ENCODE measurements at regions not wholly inside any gene's neighbourhood (a gene's known extent, or its start where the extent isn't known, plus 50 kb on each side); places are given as distances from the start of the nearest gene placed in this dataset.

DNA sequence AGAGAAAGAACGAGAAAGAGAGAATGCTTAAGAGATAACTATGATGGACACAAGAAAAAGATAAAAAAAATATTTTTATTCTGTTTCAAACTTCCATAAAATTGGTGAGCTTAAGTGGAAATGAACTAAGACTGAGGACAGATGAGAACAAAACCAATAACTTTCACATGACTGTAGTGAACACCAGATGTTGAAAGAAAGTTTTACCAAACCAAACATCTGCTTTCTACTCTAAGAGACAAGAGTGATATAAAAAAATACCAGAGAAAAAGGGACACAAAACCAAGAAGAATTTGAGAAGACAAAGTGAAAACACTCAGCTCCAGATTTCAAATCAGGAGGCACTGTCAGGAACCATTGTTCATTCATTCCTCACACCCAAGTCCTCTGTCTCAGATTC is 147.9 kb downstream of the IMPG2 start:
- H3K4me3 ChIP-seq, result no peak overlapping the region
- no peak overlapping the region for H3K27ac ChIP-seq

DNA sequence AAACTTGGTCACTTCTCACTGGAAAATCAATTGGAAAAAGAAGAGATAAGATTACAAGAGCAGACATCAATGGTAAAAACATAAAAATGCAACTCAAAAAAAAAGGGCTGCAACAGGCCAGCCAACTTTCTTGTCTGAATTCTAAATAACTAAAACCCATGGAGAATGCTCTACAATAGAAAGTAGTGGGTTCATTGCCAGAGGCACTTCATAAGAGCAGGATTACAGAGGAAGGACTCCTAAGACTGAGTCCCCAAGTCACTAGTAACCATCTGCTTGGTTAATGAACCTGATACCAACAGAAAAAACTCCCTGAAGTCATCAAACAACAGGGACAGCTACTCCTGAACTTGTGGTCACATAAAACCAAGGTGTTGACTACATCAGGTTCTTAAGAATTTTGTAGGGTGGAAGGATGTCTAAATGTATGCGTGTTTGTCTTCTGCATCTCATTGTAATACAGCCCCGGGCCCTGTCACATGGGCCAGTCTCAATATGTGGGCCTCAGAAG is 148.6 kb downstream of the IMPG2 start:
- no peak overlapping the region for H3K4me3 ChIP-seq
- H3K27ac ChIP-seq, result peak overlapping the region in 1 of 21 experiments; percentile 43

DNA sequence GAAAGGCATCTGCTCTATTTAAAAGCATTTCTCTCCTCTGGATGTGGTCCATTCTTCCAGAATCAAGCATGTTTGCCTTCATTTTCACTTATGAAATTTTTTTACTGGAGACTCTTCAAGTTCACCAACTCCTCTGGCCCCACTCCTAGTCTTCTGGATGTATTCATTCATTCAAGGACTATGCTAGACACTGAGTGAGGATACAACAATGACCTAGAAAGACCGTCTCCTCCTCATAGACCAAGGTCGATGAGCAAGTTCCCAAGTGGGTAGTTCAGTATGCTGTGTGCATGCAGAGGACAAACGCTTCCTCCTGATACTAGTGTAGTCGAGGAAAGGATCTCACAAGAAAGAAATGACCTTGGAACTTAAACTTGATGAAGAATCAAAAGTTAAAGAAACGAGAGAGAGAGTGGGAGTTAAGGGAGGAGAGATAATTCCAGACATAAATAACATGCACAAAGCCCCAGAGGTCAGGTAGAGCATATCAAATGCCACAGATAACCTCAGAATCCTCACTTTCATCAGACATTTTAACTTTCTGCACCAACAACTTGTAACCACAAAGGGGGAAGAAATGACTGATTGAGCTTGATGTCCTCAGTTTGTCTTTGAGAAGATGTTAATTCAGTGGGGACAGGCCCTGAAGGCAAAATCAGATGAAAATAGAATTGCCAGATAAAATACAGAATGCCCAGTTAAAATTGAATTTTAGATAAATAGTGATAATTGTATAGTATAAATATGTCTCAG is 149.4 kb downstream of the IMPG2 start:
- Histone ChIP-seq H3K4me3 (no peak overlapping the region), H3K27ac (no peak overlapping the region)

DNA sequence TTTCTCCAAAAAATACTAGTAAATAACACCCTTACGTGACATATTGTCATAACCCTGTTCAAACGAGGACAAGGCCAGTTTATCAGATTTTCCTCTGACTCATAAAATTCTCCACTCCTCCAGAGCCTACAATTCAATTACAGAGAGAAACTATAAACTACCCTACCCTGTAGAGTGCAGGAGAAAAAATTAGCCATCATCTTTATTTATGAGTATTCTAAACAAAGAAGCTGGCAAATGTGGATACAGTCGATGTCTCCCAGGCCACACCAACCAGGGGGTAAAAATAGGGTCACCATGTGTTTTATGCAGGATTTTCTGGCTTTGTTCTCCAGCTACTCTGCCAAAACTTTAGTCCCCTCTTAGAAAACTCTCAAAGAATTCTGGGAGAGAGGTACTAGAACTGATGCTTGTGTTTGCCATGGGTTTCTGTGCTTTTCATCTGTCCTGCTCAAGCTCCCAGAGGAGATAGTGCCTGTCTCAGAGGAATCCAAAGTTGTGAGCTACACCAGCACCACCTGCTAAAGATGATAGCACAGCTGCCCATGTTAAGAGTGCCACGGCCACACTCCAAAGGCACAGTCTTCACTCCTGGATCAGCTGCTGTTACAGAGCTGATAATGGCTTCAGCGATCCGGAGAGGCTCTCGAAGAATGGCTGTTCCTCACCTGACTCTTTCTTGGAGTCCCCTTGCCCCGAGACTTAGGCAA is 150.2 kb downstream of the IMPG2 start:
- H3K27ac ChIP-seq, result no peak overlapping the region
- H3K4me3 ChIP-seq, result no peak overlapping the region

- Histone ChIP-seq H3K27ac (no peak overlapping the region), H3K4me3 (no peak overlapping the region)
Observed at GRCh38 chr3:101169516-101169915, 150.9 kb downstream of the IMPG2 start.

DNA sequence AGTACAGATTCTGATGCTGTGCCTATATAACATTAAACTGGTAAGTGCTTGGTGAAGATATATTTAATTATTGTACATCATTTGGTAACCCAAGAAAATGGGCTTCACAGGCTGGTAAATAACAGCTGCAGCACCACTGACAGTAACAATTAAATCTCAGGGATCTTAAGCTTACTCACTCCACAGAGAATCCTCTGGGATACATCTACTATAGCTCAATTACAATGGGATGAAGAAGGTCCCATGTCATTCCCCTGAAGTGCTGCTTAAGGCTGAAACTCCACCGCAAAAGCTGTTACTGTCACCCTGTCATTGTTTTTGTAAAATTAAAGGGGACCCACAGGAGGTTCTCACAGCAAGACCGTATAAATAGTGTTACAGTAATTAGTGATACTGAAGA is 153.0 kb downstream of the IMPG2 start:
- Histone ChIP-seq H3K27ac (no peak overlapping the region), H3K4me3 (no peak overlapping the region)

- Histone ChIP-seq H3K4me3 (no peak overlapping the region), H3K27ac (no peak overlapping the region)
Observed at GRCh38 chr3:101166150-101166549, 154.2 kb downstream of the IMPG2 start.

- Histone ChIP-seq H3K27ac (no peak overlapping the region), H3K4me3 (no peak overlapping the region)
Observed at GRCh38 chr3:101163554-101163953, 156.8 kb downstream of the IMPG2 start.

DNA sequence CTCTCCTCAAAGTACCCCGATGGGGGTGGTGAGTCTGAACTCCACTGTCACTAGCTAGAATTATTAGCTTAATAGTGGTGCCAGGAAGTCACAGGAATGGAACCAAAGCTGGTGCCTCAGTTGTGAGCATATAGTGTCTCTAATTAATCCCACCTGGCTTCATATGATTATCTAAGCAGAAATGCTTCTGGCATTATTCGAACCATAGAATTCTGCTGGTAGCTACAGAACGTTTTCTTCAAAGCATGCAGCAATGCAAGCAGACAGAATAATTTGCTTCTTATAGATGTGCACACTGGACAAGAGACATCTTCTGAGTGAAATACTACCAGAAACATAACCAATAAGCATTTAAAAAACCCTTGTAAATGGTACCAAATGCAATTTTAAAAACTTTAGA is 160.9 kb downstream of the IMPG2 start:
- Histone ChIP-seq H3K4me3 (no peak overlapping the region), H3K27ac (peak overlapping the region in 1 of 21 experiments; percentile 47)

GRCh38 chr3:101158374-101158773 is 162.0 kb downstream of the IMPG2 start:
- Histone ChIP-seq H3K4me3 (no peak overlapping the region), H3K27ac (no peak overlapping the region)

DNA sequence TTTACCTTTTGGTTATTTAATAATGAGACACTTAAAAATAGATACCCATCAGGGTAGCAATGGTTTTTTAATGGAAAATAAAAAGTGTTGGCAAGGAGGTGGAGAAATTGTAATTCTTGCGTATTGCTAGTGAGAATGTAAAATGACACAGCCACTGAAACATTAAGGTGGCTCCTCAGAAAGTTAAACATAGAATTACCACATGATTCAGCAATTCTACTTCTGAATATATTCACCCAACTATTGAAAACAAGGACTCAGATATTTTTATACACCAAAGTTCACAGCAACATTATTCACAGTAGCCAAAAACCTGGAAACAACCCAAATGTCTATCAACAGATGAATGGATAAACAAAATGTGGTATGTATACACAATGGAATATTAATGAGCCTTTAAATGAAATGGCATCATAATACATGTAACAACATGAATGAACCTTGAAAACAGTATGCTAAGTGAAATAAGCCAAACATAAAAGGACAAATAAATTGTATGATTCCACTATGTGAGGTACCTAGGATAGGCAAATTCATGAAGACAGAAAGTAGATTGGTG is 163.5 kb downstream of the IMPG2 start:
- Histone ChIP-seq H3K4me3 (no peak overlapping the region), H3K27ac (no peak overlapping the region)

- Histone ChIP-seq H3K4me3 (no peak overlapping the region), H3K27ac (no peak overlapping the region)
Observed at GRCh38 chr3:101155825-101156224, 162.6 kb upstream of the ABI3BP start.

DNA sequence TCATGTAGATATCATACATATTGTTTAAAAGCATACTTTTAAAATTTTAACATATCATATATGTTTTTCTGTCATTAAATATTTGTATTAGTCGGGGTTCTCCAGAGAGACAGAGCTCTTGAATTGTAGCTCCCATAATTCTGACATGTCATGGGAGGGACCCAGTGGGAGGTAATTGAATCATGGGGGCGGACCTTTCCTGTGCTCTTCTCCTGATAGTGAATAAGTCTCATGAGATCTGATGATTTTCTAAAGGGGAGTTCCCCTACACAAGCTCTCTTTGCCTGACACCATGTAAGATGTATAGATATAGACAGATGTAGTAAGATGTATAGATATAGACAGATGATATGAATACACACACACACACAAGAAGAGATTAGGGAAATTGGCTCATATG is 161.2 kb upstream of the ABI3BP start:
- no peak overlapping the region for H3K4me3 ChIP-seq
- H3K27ac ChIP-seq, result no peak overlapping the region

DNA sequence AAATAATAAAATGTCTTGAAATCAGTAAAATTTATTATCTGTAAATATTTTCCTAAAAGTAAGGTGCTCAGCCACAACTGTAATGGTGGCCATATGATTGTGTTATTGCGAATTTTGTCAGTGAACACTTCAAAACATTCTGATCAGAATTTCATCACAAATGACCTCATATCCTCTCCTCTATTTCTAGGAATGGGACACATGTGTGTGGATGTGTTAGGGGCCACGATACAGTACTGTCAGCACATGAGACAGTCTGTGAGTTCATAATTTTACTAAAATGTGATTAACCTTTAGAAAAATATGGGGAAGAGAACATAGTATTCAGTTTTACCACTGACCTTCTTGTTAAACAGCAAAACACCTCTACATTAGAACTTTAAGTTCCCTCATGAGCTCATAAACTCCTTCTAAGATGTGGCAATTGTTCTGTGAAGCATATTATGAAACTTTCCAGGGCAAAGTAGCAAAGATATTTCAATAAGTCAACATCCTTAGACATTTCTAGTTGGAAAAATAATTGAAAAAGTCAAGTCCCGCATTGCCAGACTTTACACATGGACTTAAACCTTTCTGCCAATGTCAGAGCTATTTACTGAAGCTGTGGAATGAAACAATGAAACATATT is 158.2 kb upstream of the ABI3BP start:
- H3K4me3 ChIP-seq, result no peak overlapping the region
- H3K27ac ChIP-seq, result no peak overlapping the region

DNA sequence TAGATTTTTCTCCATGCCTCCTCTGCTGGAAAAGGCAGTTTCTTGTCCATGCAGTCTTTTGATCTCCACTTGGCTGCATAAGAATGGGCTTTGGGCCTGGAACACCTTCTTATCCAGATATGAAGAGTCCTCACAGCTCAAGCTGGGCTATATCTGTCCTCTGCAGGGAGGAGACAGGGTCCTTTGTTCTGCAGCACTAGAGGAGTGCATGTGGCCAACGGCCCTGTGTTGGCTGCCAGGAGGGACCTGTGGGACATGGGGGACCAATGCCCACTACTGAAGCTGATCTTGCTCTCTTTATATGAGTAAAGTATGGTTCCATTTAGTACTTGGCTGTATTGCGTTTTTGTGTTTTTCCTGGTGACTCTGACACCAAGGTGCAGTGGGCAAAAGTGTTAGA is 157.3 kb upstream of the ABI3BP start:
- Histone ChIP-seq H3K4me3 (no peak overlapping the region), H3K27ac (no peak overlapping the region)

GRCh38 chr3:101149707-101150106 is 156.5 kb upstream of the ABI3BP start:
- Histone ChIP-seq H3K4me3 (no peak overlapping the region), H3K27ac (no peak overlapping the region)

GRCh38 chr3:101149251-101149650 is 156.0 kb upstream of the ABI3BP start:
- Histone ChIP-seq H3K27ac (no peak overlapping the region), H3K4me3 (no peak overlapping the region)

GRCh38 chr3:101148001-101148400 is 154.8 kb upstream of the ABI3BP start:
- Histone ChIP-seq H3K27ac (no peak overlapping the region), H3K4me3 (no peak overlapping the region)

DNA sequence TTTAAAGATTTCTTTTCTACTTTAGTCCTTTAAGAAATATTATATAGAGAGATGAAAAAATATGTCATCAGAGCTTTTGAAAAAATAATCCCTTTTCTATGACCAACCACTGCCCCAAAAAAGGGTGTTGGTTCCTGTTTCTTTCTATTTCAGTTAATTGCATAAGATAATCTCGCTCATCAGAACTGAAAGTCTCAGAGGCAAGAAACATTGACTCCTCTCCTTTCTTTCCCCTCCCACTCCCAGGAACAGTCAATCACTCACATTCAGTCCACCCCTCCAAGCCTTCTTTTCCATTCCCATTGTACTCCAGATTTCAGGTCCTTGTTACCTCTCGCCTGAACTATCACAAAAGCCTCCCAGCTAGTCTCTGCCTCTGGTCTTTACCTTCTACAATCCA is 153.7 kb upstream of the ABI3BP start:
- no peak overlapping the region for H3K4me3 ChIP-seq
- no peak overlapping the region for H3K27ac ChIP-seq

GRCh38 chr3:101144105-101144504 is 150.9 kb upstream of the ABI3BP start:
- no peak overlapping the region for H3K4me3 ChIP-seq
- H3K27ac ChIP-seq, result no peak overlapping the region

DNA sequence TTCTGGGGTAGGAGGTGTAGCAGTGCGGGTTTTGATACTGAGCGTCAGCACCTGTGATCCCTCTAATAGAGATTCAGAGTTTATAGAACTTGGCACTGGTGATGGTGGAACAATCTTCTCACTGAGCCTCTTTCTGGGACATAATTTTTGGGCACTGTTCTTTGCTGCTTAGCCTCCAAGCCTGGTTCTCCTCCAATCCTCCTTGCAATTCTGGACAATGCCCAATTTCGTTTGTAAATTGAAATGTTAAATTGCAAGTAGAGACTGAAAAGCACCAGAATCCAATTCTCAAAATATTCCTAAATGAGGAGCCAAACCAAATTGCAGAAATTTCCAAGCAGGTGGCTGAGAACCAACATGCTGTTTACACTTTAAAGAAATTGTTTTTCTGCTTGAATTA is 149.8 kb upstream of the ABI3BP start:
- H3K4me3 ChIP-seq, result no peak overlapping the region
- no peak overlapping the region for H3K27ac ChIP-seq
